KG1 (cell line): ENCODE measurements at regions not wholly inside any gene's neighbourhood (a gene's known extent, or its start where the extent isn't known, plus 50 kb on each side); places are given as distances from the start of the nearest gene placed in this dataset.
"Not testable (repeated sequence)": the region's sequence is repeated elsewhere in the genome, so short reads cannot be mapped to it uniquely, and the experiment has no call there.

Source experiments
- DNase-seq: peaks from one replicate; lab custom pipeline; 2025; lab: John Stamatoyannopoulos, UW

DNA sequence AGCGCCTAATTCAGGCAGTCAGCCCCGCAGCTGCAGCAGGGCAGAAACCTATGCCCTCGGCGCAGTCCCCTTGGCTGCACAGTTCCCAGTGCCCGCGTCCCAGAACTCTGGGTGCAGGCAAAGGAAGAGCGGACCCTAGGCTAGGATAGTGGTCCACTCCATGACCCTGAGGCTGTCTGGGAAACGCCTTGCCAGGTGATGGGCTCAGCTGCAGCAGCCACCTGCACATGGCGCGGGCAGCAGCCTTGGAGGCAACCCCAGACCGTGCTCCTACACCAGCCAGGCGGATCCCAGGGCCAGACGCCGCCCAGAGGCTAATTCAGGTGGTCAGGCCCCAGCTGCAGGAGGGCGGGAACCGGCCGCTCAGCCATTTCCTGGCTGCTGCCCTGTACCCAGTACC lies 83.0 kb downstream of the POTEC start:
- DNase-seq: not testable (repeated sequence)

- not testable (repeated sequence) for DNase-seq
These were observed 83.6 kb downstream of the POTEC start for GRCh38 chr18:14459826-14460225.

DNA sequence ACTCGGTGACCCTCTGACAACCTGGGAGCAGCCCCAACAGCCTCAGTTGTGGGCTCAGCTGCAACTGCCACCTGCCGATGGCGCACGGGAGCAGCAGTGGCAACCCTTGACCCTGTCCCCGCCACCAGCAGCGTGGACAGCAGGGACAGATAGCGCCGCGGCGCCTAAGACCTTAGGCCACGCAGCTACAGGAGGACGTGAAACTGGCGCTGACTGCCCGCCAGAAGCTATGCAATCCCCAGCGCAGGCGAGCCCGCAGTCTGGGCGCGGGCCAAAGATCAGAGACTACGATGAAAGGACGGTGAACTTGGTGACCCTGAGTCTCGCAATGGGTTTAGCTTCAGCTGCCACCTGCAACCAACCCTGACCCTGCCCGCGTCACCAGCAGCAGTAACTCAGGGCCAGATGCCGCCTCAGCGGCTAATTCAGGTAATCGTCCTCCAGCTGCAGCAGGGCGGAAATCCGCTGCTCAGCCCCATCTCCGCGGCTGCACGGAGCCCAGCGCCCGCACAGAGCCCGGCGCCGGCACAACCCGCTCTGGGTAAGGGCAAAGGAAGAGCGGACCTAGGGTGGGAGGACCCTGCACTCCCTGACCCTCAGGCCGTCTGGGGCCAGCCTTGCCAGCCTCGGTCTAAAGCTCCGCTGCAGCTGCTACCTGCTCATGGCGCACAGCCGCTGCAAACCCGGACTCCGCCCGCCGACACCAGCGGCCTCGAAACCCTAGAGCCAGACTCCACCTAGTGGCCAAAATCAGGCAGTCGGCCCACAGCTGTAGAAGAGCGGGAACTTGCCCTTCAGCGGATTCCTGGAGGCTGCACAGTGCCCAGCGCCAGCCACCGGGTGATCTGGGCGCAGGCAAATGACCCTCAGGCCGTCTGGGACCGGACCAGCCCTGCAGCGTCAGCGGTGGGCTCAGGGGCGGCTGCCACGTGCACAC lies 85.1 kb downstream of the POTEC start:
- DNase-seq: not testable (repeated sequence)

DNA sequence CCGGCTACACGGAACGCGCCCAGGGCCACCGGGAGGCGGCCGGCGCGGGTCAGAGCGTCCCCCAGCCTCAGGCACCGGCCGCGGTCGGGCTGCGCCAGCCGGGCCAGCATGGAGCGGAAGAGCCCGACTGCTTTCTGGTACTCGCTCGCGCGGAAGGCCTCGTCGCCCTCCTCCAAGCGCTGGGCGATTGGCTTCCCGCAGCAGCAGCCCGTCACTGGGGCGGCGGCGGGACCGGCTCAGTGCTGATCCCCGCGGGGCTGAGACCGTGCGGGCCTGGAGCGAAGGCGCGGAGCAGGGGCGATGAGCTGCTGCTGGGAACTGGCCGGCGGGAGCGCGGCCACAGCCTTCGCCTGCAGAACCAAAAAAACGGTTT lies 92.8 kb downstream of the POTEC start:
- DNase-seq: not testable (repeated sequence)

GRCh38 chr18:14449995-14450636 lies 93.3 kb downstream of the POTEC start:
- DNase-seq: not testable (repeated sequence)

DNA sequence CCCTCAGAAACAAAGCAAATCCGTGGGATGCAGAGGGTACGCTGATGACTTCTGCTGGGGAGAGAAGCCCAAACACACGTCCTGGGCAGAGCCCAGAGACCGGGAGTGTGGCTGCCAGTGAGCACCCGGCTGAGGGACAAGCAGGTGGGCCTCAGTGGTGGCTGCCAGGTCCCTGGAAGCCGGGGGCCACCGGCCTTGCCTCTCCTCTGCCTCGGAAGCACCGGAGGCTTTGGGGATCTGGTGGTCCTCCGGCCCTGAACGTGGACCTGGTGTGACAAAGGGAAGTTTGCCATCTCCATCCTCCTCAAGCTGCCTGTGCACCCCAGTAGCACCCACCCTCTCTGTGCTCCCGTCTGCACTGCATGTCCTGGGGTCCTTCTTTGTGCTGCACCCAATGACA lies 94.3 kb downstream of the POTEC start:
- DNase-seq: not testable (repeated sequence)

DNA sequence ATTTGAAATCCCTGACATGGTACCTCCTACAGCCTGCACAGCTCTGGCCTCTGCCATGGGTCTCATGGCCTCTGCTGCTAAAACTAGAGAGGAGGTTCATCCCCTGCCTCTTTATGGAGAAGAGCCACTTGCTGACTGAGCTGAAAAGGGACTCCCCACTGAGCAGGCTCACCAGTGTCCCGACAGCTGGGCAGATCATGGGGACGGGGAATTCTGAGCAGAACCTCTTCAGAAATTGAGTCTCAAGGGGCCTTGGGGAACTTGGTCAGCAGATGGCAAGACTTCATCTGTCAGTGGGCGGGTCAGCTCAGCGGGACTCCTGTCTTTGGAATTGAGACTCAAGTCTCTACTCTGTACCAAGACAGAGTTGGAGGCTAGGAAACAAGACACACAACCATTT lies 95.7 kb downstream of the POTEC start:
- not testable (repeated sequence) for DNase-seq

DNA sequence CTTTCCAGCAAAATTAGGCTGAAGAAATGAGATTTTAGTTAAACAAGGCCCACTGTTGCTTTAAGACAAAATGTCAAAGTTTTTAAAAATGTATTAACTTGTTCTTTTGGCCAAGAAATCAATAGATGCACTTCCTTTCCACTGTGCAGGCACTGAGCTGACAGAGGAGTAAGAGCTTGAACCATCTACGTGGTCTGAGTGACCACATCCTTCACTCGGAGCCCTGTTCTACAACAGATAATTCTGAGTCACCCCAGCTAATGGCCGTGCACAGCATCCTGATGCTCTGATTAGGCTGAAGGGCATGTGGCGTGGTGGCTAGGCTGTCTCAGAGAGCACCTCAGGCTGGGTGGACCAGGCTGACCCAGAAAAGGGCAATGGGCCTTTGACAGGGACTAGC lies 107.9 kb downstream of the POTEC start:
- not testable (repeated sequence) for DNase-seq

- not testable (repeated sequence) for DNase-seq
These were observed 111.0 kb downstream of the POTEC start for GRCh38 chr18:14432371-14432770.

DNA sequence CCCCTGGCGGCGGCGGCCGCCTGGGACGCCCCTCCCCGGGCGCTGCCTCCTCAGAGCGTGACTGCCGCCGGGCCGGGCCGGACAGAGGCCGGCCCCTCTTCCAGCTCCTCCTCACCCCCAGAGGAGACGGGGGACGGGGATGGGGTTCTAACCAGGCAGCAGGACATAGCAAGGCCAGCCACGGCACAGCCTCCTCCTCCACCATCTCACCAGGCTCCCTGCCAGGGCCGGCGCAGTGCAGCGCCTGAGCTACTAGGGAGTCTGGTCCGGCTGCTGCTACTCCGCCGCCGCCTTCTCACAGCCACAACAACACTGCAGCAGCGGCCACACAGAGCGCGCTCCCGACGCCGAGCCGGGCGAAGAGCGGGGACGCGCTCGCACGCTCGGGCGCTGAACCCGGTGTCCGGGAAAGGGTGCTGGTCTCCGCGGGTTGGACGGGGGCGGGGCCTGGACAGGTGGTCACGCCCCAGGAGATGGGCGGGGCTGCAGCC lies 112.3 kb downstream of the POTEC start:
- not testable (repeated sequence) for DNase-seq

DNA sequence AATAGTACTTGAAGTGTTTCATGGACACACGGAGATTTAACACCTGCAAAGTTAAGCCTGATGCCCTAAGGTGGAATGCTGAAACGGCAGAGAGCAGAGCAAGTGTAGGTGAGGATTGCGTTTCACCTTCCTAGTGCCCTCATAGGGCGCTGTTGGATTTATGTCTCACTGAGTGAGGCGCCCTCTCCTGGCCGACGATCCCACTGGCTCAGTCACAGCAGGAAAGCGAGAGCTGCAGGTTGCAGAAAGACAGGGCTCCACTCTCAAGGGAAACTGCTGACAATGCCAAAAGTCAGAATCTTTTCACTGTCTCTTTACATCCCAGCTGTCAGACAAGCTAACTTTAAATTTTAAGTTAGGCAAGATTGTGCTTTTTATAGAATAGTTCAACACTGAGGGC lies 127.6 kb downstream of the POTEC start:
- peak; percentile 3 for DNase-seq

DNA sequence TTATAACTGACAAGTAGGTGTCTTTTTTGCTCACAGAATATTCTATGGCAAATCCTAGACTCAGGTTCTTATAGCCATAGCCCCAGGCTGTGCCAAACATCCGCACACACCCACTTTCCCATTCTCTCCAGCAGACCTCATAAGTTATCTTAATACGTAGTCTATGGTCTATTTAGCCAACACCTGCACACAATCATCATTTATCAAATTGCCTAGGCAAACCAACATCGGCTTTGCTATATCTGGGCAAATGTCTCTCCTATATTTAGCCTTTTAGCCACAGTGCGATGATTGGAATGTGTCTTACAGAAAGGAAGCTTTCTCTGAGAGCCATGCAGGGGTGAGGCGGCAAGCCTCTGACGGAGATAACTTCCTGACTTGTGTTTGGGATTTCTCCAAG lies 128.0 kb downstream of the POTEC start:
- not testable (repeated sequence) for DNase-seq

GRCh38 chr18:14395533-14395932 lies 147.9 kb downstream of the POTEC start:
- not testable (repeated sequence) for DNase-seq

DNA sequence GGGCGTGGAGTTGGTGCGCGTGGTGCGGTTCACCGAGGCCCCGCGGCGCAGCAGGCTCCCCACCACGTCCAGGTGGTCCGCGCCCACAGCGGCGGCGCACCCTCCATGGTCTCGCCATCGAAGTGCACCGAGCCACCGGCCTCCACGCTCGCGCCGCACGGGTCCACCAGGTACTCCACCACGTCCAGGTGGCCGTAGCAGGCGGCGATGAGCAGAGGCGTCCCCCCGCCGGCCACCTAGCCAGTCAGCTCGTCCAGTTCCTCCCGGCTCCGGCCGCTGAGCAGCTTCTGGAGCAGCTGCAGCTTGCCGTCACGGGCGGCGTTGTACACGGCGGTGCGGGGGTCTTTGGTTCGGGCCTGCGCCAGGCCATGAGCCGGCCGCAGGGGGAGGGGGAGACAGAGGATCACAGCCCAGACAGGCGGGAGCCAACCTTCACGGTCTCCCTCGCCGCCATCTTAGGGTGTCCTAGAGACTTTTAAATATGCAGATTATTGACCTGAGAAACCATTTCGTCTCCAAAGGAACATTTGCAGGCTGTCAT lies 149.8 kb downstream of the POTEC start:
- not testable (repeated sequence) for DNase-seq

GRCh38 chr18:14392604-14393003 lies 150.8 kb downstream of the POTEC start:
- DNase-seq: not testable (repeated sequence)

DNA sequence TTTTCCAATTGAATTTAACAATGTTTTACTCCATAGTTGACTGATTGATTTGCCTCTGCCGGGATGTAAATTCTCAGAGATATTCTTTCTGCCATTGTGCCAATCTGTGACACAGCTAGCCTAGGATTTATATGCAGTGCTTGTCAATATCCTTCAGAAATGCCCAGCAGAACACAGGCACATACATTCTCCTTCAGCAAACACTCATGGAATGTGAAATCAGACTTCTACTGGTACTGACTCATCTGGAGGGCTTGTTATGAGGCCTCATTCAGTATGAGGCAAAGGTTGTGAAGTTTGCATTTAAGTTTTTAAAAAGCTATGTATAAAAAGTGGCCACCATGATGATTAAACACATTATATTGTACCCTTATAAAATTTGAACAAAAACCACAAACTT lies 158.4 kb downstream of the POTEC start:
- DNase-seq: not testable (repeated sequence)

DNA sequence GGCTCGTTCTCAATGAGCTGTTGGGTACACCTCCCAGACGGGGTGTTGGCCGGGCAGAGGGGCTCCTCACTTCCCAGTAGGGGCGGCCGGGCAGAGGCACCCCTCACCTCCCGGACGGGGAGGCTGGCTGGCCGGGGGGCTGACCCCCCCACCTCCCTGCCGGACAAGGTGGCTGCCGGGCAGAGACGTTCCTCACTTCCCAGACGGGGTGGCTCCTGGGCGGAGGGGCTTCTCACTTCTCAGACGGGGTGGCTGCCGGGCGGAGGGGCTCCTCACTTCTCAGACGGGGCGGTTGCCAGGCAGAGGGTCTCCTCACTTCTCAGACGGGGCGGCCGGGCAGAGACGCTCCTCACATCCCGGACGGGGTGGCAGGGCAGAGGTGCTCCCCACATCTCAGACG lies 160.7 kb downstream of the POTEC start:
- not testable (repeated sequence) for DNase-seq

GRCh38 chr18:14379489-14379888 lies 163.9 kb downstream of the POTEC start:
- not testable (repeated sequence) for DNase-seq

DNA sequence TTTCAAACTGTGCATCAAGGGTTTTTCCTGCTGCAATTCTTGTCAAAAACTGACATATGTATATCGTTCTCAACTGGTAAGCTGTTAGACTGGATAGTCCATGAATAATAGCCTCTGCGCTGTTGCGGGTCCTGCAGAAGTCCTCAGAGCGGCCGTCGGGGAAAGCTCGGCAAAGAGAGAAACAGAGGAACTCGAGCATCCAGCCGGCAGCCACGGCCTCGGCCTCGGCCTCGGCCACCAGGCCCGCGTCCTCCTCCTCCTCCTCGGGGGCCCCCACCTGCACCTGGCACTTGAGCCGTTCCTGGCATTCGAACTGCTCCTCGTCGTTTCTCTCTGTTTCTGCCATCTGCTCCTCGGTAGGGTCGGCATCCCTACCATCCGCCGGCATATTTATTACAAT lies 165.0 kb downstream of the POTEC start:
- DNase-seq: not testable (repeated sequence)

DNA sequence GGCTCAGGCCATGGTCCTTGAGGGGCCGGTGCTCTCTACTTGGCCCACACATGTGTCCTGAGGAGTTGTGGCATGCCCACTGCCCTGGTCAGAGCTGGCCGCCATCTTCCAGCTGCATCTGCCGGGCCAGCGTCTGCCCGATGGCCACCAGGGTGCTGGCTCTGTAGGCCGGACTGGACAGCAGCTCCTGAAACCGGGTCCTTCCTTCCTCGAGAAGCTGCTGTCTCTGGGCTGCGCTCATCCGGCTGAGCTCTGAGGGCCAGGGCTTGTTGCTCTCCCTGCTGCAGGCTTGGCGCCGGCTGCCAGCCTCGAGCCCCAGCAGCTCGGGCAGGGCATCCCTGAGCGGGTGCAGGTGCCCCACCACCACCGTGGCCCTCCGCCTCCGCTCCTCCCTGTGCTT lies 182.1 kb downstream of the POTEC start:
- not testable (repeated sequence) for DNase-seq

DNA sequence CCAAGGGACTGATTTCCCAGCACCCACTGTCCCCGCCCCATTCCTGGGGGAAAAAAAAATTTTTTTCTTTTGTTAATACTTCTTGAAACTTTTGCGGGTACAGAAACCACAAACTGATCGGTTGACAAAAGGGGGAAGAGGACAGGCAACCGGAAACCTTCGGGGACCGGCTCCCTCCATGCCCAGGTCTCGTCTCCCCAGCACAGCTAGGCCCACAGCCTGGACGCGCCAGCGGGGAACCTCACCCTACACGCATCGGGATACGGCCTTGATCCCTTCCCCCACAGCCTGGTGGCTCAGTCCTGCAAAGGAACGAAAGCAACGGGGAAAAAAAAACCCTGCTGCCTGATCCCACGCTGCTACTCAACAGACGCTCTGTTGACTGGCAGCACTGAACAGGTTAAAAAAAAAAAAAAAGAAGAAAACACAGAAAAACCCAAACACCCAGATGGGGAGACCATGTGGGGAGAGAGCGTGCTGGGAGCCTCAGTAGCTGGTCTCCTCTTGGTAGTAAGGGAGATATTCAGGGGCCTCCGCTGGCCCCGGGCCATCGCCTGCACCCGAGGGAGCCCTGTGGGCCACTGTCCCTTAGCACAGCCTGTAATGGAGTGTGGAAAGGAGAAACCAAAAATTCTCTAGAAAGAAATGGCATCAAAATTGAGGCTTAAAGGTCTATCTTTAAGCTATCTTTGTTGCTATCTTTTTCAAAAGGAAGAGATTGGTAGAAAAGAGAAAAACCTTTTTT lies 185.7 kb downstream of the POTEC start:
- DNase-seq: not testable (repeated sequence)

- not testable (repeated sequence) for DNase-seq
These were observed 201.2 kb downstream of the POTEC start for GRCh38 chr18:14342170-14342569.
